GM18870 (cell line): ENCODE measurements at regions not wholly inside any gene's neighbourhood (a gene's known extent, or its start where the extent isn't known, plus 50 kb on each side); places are given as distances from the start of the nearest gene placed in this dataset.

Experiments used
- ATAC-seq: cut with Tn5 transposase; IDR thresholded peaks from one replicate; pipeline ENCODE4 v1.9.1; 2021; ENCODE audit warnings: moderate library complexity; ENCODE audit not compliant: unreplicated experiment

- no peak for ATAC-seq
These were observed 140.4 kb upstream of the TAB2 start for GRCh38 chr6:149176971-149177667.

GRCh38 chr6:149179431-149179830 lies 138.1 kb upstream of the TAB2 start:
- no peak for ATAC-seq

GRCh38 chr6:149181304-149181703 lies 136.2 kb upstream of the TAB2 start:
- no peak for ATAC-seq

GRCh38 chr6:149182262-149182661 lies 135.2 kb upstream of the TAB2 start:
- ATAC-seq: no peak

- no peak for ATAC-seq
These were observed 133.0 kb upstream of the TAB2 start for GRCh38 chr6:149184523-149184922.

GRCh38 chr6:149185799-149186357 lies 131.6 kb upstream of the TAB2 start:
- ATAC-seq: no peak

- no peak for ATAC-seq
These were observed 130.6 kb upstream of the TAB2 start for GRCh38 chr6:149186873-149187272.

- no peak for ATAC-seq
These were observed 127.2 kb upstream of the TAB2 start for GRCh38 chr6:149190224-149190831.

GRCh38 chr6:149194820-149195558 lies 122.5 kb upstream of the TAB2 start:
- no peak for ATAC-seq

- no peak for ATAC-seq
These were observed 121.4 kb upstream of the TAB2 start for GRCh38 chr6:149196091-149196490.

- ATAC-seq: no peak
These were observed 120.0 kb upstream of the TAB2 start for GRCh38 chr6:149197482-149197881.

- no peak for ATAC-seq
These were observed 119.2 kb upstream of the TAB2 start for GRCh38 chr6:149198265-149198664.

GRCh38 chr6:149200282-149200945 lies 117.1 kb upstream of the TAB2 start:
- no peak for ATAC-seq

- ATAC-seq: no peak
These were observed 116.3 kb upstream of the TAB2 start for GRCh38 chr6:149201068-149201655.

- no peak for ATAC-seq
These were observed 115.4 kb upstream of the TAB2 start for GRCh38 chr6:149202100-149202499.

GRCh38 chr6:149202952-149203351 lies 114.6 kb upstream of the TAB2 start:
- no peak for ATAC-seq

- ATAC-seq: no peak
These were observed 114.0 kb upstream of the TAB2 start for GRCh38 chr6:149203509-149203908.

- ATAC-seq: no peak
These were observed 109.3 kb upstream of the TAB2 start for GRCh38 chr6:149208134-149208601.

GRCh38 chr6:149209871-149210775 lies 107.4 kb upstream of the TAB2 start:
- no peak for ATAC-seq
